T-helper 2 cell treated with Interferon-gamma antibody and Interleukin-4, amounts not matched to agents 5 μg/mL and 100 μg/mL, for 36 hours (primary cell): ENCODE measurements at regions not wholly inside any gene's neighbourhood (a gene's known extent, or its start where the extent isn't known, plus 50 kb on each side); places are given as distances from the start of the nearest gene placed in this dataset.
"Not testable (repeated sequence)": the region's sequence is repeated elsewhere in the genome, so short reads cannot be mapped to it uniquely, and the experiment has no call there.

Experiments
- DNase-seq: peaks from one replicate; pipeline ENCODE4 v3.0.0; 2021; ENCODE audit warnings: low spot score
- H3K27ac Mint-ChIP-seq: one replicate; pipeline ENCODE4 v1.8.0; 2021; ENCODE audit warnings: mild to moderate bottlenecking, mixed read lengths
- H3K27me3 Mint-ChIP-seq: one replicate; pipeline ENCODE4 v1.8.0; 2021; ENCODE audit warnings: low read depth, mixed read lengths
- H3K36me3 Mint-ChIP-seq: one replicate; pipeline ENCODE4 v1.8.0; 2021; ENCODE audit warnings: low read depth, mixed read lengths
- H3K4me1 Mint-ChIP-seq: one replicate; pipeline ENCODE4 v1.8.0; 2021; ENCODE audit warnings: low read depth, mixed read lengths
- H3K4me3 Mint-ChIP-seq: one replicate; pipeline ENCODE4 v1.8.0; 2022; ENCODE audit warnings: mild to moderate bottlenecking, moderate library complexity, mixed read lengths
- H3K9me3 Mint-ChIP-seq: one replicate; pipeline ENCODE4 v1.8.0; 2021; ENCODE audit warnings: mixed read lengths

- no peaks in the 10 kb centered on the region for H3K4me1 Mint-ChIP-seq
- no peak overlapping the region for H3K4me3 Mint-ChIP-seq
- peaks cover 7% of the 10 kb centered on the region for H3K27me3 Mint-ChIP-seq
- no peak overlapping the region for H3K27ac Mint-ChIP-seq
- DNase-seq = no peak
- H3K36me3 Mint-ChIP-seq = no peaks in the 10 kb centered on the region
- no peaks in the 10 kb centered on the region for H3K9me3 Mint-ChIP-seq
These were observed 225.4 kb upstream of the CAND1 start for GRCh38 chr12:67043771-67044170.

- Mint-ChIP-seq H3K27me3 (peaks cover 7% of the 10 kb centered on the region), H3K36me3 (no peaks in the 10 kb centered on the region), H3K4me1 (no peaks in the 10 kb centered on the region), H3K4me3 (no peak overlapping the region), H3K27ac (no peak overlapping the region), H3K9me3 (no peaks in the 10 kb centered on the region)
- DNase-seq = no peak
These were observed 223.5 kb upstream of the CAND1 start for GRCh38 chr12:67045650-67046049.

- no peak for DNase-seq
- no peaks in the 10 kb centered on the region for H3K36me3 Mint-ChIP-seq
- H3K27me3 Mint-ChIP-seq = peaks cover 7% of the 10 kb centered on the region
- H3K4me3 Mint-ChIP-seq = no peak overlapping the region
- H3K4me1 Mint-ChIP-seq = no peaks in the 10 kb centered on the region
- H3K27ac Mint-ChIP-seq = no peak overlapping the region
- H3K9me3 Mint-ChIP-seq = no peaks in the 10 kb centered on the region
These were observed 223.1 kb upstream of the CAND1 start for GRCh38 chr12:67046062-67046461.

GRCh38 chr12:67047634-67048033 lies 221.5 kb upstream of the CAND1 start:
- no peak for DNase-seq
- Mint-ChIP-seq H3K36me3 (no peaks in the 10 kb centered on the region), H3K27ac (no peak overlapping the region), H3K9me3 (no peaks in the 10 kb centered on the region), H3K4me3 (no peak overlapping the region), H3K4me1 (no peaks in the 10 kb centered on the region), H3K27me3 (peaks cover 7% of the 10 kb centered on the region)

- peaks cover 7% of the 10 kb centered on the region for H3K27me3 Mint-ChIP-seq
- H3K4me1 Mint-ChIP-seq = no peaks in the 10 kb centered on the region
- H3K4me3 Mint-ChIP-seq = no peak overlapping the region
- no peaks in the 10 kb centered on the region for H3K36me3 Mint-ChIP-seq
- DNase-seq = no peak
- H3K9me3 Mint-ChIP-seq = no peaks in the 10 kb centered on the region
- no peak overlapping the region for H3K27ac Mint-ChIP-seq
These were observed 220.8 kb upstream of the CAND1 start for GRCh38 chr12:67048371-67048770.

- not testable (repeated sequence) for H3K4me1 Mint-ChIP-seq, H3K27me3 Mint-ChIP-seq, DNase-seq, H3K36me3 Mint-ChIP-seq, H3K9me3 Mint-ChIP-seq, H3K4me3 Mint-ChIP-seq, H3K27ac Mint-ChIP-seq
These were observed 220.0 kb upstream of the CAND1 start for GRCh38 chr12:67049199-67049598.

GRCh38 chr12:67052981-67053380 lies 216.2 kb upstream of the CAND1 start:
- Mint-ChIP-seq H3K4me3 (no peak overlapping the region), H3K27me3 (peaks cover 2% of the 10 kb centered on the region), H3K27ac (no peak overlapping the region), H3K4me1 (no peaks in the 10 kb centered on the region), H3K9me3 (no peaks in the 10 kb centered on the region), H3K36me3 (no peaks in the 10 kb centered on the region)
- no peak for DNase-seq

- Mint-ChIP-seq H3K27ac (no peak overlapping the region), H3K36me3 (no peaks in the 10 kb centered on the region), H3K27me3 (peaks cover 2% of the 10 kb centered on the region), H3K9me3 (no peaks in the 10 kb centered on the region), H3K4me1 (no peaks in the 10 kb centered on the region), H3K4me3 (no peak overlapping the region)
- no peak for DNase-seq
These were observed 212.8 kb upstream of the CAND1 start for GRCh38 chr12:67056329-67056728.

GRCh38 chr12:67057072-67057471 lies 212.1 kb upstream of the CAND1 start:
- no peaks in the 10 kb centered on the region for H3K9me3 Mint-ChIP-seq
- H3K4me3 Mint-ChIP-seq = no peak overlapping the region
- DNase-seq = no peak
- no peak overlapping the region for H3K27ac Mint-ChIP-seq
- H3K4me1 Mint-ChIP-seq = no peaks in the 10 kb centered on the region
- no peaks in the 10 kb centered on the region for H3K36me3 Mint-ChIP-seq
- peaks cover 4% of the 10 kb centered on the region for H3K27me3 Mint-ChIP-seq

- Mint-ChIP-seq H3K4me1 (no peaks in the 10 kb centered on the region), H3K4me3 (no peak overlapping the region), H3K36me3 (no peaks in the 10 kb centered on the region), H3K27ac (no peak overlapping the region), H3K27me3 (peaks cover 26% of the 10 kb centered on the region), H3K9me3 (no peaks in the 10 kb centered on the region)
- DNase-seq = no peak
These were observed 207.0 kb upstream of the CAND1 start for GRCh38 chr12:67062193-67062592.

GRCh38 chr12:67067453-67068203 lies 201.5 kb upstream of the CAND1 start:
- Mint-ChIP-seq H3K9me3 (no peaks in the 10 kb centered on the region), H3K4me3 (peak overlapping the region; percentile 62), H3K4me1 (peaks cover 5% of the 10 kb centered on the region), H3K27ac (no peak overlapping the region), H3K27me3 (peaks cover 64% of the 10 kb centered on the region), H3K36me3 (no peaks in the 10 kb centered on the region)
- DNase-seq = no peak

GRCh38 chr12:67068204-67068731 lies 200.9 kb upstream of the CAND1 start:
- H3K4me1 Mint-ChIP-seq = peaks cover 5% of the 10 kb centered on the region
- peaks cover 63% of the 10 kb centered on the region for H3K27me3 Mint-ChIP-seq
- no peak overlapping the region for H3K27ac Mint-ChIP-seq
- peak overlapping the region; percentile 62 for H3K4me3 Mint-ChIP-seq
- no peaks in the 10 kb centered on the region for H3K9me3 Mint-ChIP-seq
- no peaks in the 10 kb centered on the region for H3K36me3 Mint-ChIP-seq
- DNase-seq = no peak

- Mint-ChIP-seq H3K36me3 (no peaks in the 10 kb centered on the region), H3K4me1 (peaks cover 5% of the 10 kb centered on the region), H3K27me3 (peaks cover 66% of the 10 kb centered on the region), H3K9me3 (no peaks in the 10 kb centered on the region), H3K27ac (no peak overlapping the region), H3K4me3 (peak overlapping the region; percentile 83)
- no peak for DNase-seq
These were observed 200.3 kb upstream of the CAND1 start for GRCh38 chr12:67068761-67069450.

GRCh38 chr12:67069451-67070306 lies 199.5 kb upstream of the CAND1 start:
- Mint-ChIP-seq H3K27ac (no peak overlapping the region), H3K9me3 (no peaks in the 10 kb centered on the region), H3K4me1 (peaks cover 5% of the 10 kb centered on the region), H3K27me3 (peaks cover 68% of the 10 kb centered on the region), H3K4me3 (peak overlapping the region; percentile 79), H3K36me3 (no peaks in the 10 kb centered on the region)
- DNase-seq = peak; percentile 8
